Fibroblast of mammary gland (primary cell): ENCODE measurements at regions not wholly inside any gene's neighbourhood (a gene's known extent, or its start where the extent isn't known, plus 50 kb on each side); places are given as distances from the start of the nearest gene placed in this dataset.
"Not testable (repeated sequence)": the region's sequence is repeated elsewhere in the genome, so short reads cannot be mapped to it uniquely, and the experiment has no call there.

ENCODE experiments used
- DNase-seq: peaks from one replicate; pipeline ENCODE4 v3.0.0-alpha.2; 2010; ENCODE audit warnings: low read depth
- H3K4me3 ChIP-seq: 2 replicates; pipeline ENCODE4 v1.5.1; 2011; ENCODE audit warnings: low read depth, mild to moderate bottlenecking, low read length, moderate library complexity; ENCODE audit not compliant: control insufficient read depth
- CTCF ChIP-seq: conservative IDR thresholded peaks from 2 replicates; pipeline ENCODE4 v1.5.1; 2011; ENCODE audit warnings: low read depth, low read length, inconsistent platforms; ENCODE audit not compliant: control insufficient read depth, insufficient read depth

GRCh38 chr6:121596441-121596840 lies 161.0 kb downstream of the GJA1 start:
- no peak for DNase-seq
- TF ChIP-seq CTCF, result no peak
- no peak overlapping the region for H3K4me3 ChIP-seq

GRCh38 chr6:121597654-121598053 lies 162.2 kb downstream of the GJA1 start:
- TF ChIP-seq CTCF, result no peak
- peak; percentile 66 for DNase-seq
- H3K4me3 ChIP-seq, result no peak overlapping the region

- DNase-seq, H3K4me3 ChIP-seq: not testable (repeated sequence)
Observed at GRCh38 chr6:121599331-121599730, 163.9 kb downstream of the GJA1 start.

- no peak for TF ChIP-seq CTCF
- DNase-seq, result no peak
- H3K4me3 ChIP-seq, result no peak overlapping the region
Observed at GRCh38 chr6:121600389-121601168, 165.1 kb downstream of the GJA1 start.

GRCh38 chr6:121603486-121603885 lies 168.0 kb downstream of the GJA1 start:
- H3K4me3 ChIP-seq, result no peak overlapping the region
- TF ChIP-seq CTCF, result no peak
- DNase-seq, result no peak

DNA sequence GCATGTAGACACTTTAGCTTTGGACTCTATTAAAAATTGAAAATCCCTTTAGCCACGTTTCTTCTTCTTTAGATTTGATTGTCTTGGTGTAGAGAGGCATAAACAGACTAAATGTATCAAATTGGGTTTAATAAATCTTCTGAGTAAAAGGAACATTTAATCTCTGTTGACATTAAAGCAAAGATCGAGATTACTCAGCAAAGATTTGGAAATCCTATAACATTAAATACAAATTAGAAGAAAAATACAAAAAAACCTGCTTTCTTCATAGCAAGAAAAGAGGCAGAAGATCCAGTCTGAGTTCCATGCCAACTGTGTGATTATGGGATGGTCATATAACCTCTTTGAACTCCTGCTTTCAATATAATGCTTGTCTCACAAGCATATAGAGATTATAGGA lies 172.3 kb downstream of the GJA1 start:
- DNase-seq, result no peak
- no peak overlapping the region for H3K4me3 ChIP-seq
- no peak for TF ChIP-seq CTCF

GRCh38 chr6:121608270-121608669 lies 172.8 kb downstream of the GJA1 start:
- peak; percentile 55 for DNase-seq
- no peak for TF ChIP-seq CTCF
- no peak overlapping the region for H3K4me3 ChIP-seq
